CD4-positive, alpha-beta T cell treated with Interleukin-12 subunit alpha and Interleukin-12 subunit beta, for 1 hour (primary cell): ENCODE measurements at regions not wholly inside any gene's neighbourhood (a gene's known extent, or its start where the extent isn't known, plus 50 kb on each side); places are given as distances from the start of the nearest gene placed in this dataset.
"Not testable (repeated sequence)": the region's sequence is repeated elsewhere in the genome, so short reads cannot be mapped to it uniquely, and the experiment has no call there.

Experiments used
- DNase-seq: peaks from one replicate; pipeline ENCODE4 v3.0.0-alpha.2; 2020

DNA sequence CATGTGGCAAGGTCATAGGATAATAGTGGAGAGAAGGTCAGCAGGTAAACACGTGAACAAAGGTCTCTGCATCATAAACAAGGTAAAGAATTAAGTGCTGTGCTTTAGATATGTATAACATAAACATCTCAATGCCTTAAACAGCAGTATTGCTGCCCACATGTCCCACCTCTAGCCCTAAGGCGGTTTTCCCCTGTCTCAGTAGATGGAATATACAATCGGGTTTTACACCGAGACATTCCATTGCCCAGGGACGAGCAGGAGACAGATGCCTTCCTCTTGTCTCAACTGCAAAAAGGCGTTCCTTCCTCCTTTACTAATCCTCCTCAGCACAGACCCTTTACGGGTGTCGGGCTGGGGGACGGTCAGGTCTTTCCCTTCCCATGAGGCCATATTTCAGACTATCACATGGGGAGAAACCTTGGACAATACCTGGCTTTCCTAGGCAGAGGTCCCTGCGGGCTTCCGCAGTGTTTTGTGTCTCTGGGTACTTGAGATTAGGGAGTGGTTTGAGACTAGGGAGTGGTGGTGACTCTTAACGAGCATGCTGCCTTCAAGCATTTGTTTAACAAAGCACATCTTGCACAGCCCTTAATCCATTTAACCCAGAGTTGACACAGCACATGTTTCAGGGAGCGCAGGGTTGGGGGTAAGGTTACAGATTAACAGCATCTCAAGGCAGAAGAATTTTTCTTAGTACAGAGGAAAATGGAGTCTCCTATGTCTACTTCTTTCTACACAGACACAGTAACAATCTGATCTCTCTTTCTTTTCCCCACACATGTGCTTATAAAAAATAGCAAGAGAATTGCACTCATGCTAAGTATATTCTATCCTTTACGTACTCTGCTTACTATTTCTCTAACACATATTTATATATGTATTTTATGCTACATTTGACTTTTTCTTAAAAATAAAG is 347.7 kb upstream of the TMEFF2 start:
- DNase-seq: not testable (repeated sequence)

DNA sequence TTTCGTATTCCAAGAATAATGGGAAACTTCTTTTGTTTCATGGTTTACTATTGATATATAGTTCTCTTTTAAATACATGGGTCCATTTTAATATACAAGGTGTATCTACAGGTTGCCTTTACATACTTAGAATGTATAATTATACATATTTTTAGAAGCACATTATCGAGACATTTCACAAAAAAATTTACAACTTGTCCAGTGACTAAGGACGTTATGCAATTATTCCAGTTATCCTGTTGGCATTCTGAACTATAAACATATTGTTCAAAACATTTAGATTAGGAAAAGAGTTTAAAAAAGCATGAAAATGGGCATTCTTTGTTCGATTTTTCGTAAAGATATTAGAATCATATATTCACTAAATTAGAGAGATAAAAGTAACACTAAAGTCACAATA is 344.6 kb upstream of the TMEFF2 start:
- no peak for DNase-seq

DNA sequence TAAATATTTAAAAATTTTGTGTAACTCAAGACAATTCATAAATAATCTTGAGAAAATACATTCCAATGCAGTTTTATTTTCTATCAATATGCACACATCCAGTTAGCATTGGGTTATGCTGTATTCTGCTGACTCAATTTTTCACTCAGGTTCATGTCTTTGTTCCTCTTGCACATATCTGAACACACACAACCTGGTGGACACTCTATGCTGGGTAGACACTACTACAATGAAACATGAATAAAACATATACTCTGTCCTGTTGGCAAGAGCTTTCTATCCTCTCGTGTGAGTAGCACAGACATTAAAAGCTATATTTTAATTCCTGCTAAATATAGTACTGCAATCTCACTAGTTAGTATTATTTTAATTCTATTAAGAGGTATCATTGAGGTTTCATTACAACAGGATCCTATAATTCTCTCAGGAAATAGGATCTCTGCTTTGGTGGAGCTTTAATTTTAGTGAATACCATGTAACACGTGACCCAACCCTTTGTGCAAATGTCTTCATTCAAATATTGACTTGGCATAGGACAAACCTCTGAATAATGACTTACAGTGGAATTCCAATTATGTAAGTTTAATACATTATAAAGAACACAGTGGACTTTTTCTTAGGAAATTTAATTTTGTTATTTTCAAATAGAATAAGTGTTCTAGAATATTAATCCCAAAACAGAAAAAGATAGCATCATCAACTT is 342.3 kb upstream of the TMEFF2 start:
- DNase-seq: no peak

DNA sequence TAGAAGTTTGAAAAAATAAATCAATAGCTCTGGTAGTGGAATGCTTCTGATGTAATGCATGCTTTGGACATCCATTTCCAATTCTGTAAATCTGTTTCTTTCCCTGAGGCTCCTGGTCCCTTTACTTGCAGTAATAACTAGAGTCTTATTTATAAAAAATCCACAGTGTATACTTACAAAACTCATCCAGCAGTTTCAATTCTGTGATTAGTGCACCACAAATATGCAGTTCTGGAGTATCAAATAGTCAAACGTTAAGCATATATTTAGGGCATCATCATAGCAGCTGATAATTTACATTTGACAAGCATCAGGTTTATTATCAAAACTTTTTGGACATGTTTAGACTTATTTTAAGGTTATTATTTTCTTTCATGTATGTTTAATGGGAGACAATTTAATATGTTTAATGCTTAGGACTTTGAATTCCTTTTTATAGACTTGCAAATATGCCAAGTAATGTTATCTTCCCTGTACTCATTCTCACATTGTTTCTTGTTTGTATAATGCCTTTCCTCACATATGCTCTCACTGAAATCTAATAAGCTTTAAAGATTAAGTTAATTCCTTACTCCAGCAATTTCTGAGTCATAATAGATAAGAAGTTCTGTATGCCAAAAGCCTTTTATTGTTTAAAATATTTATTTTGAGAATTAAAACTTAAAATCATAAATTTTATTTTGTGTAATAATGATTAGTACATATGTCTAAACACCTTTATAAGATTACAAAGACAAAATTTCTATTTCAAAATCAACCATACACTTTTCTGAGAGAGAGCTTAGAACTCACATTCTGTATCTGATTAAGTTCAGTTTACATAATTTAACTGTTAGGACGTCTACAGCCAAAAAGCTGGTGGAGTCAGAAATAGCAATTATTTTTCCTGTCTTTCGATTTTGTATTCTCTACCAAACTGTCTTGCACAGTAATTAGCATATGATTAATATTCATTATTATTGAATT is 341.5 kb upstream of the TMEFF2 start:
- no peak for DNase-seq

DNA sequence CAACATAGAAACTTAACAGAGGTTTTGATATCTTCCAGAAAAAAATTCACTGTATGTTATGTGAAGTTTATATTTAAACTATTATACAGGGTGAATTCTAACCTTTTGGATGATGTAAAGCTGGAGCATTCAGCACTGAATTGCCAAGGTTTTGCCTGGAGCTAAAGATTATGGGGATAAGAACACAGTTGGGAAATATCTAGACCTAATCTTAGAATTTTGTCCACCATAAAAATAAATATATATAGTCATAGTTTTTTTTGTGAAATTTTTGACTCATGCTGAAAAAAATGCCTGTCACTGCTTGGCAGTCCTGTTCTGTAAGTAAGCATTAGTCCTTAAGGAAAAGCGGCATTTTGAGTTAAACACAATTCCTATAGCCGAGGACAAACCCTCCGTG is 339.3 kb upstream of the TMEFF2 start:
- no peak for DNase-seq

DNA sequence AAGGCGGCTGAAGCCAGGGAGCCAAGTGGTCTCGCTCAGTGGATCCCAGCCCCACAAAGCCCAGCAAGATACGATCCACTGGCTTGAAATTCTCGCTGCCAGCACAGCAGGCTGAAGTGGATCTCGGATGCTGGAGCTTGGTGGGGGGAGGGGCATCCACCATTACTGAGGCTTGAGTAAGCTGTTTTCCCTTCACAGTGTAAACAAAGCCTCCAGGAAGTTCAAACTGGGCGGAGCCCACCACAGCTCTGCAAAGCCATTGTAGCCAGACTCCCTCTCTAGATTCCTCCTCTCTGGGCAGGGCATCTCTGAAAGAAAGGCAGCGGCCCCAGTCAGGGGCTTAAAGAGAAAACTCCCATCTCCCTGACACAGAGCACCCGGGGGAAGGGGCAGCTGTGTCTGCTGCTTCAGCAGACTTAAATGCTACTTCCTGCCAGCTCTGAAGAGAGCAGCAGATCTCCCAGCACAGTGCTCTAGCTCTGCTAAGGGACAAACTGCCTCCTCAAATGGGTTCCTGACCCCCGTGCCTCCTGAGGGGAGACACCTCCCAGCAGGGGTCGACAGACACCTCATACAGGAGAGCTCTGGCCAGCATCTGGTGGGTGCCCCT is 330.0 kb upstream of the TMEFF2 start:
- not testable (repeated sequence) for DNase-seq

DNA sequence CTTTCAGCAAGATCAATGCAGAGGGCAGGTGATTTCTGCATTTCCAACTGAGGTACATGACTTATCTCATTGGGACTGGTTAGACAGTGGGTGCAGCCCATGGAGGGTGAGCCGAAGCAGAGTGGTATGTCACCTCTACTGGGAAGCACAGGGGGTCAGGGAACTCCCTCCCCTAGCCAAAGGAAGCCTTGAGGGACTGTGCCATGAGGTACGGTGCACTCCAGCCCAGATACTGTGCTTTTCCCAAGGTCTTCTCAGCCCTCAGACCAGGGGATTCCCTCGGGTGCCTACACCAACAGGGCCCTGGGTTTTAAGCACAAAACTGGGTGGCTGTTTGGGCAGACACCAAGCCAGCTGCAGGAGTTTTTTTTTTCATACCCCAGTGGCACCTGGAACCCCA is 329.5 kb upstream of the TMEFF2 start:
- not testable (repeated sequence) for DNase-seq

DNA sequence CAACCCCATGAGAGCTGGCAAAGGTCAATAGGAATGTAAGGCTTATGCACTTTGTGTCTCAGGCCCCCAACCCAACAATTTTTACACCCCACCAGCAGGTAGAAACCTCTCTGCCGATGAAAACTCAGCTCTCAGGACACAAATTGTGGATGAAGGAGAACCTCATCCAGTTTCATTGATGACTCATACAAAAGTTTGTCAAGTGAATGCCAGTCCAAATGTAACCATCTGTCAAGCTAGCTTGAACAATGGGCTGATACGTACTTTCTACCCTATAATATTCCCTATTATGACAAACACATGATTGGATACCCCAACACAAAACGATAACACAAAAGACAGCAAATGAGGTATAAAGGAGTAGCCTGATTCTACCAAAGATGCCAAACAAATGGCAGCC is 321.2 kb upstream of the TMEFF2 start:
- DNase-seq: no peak

DNA sequence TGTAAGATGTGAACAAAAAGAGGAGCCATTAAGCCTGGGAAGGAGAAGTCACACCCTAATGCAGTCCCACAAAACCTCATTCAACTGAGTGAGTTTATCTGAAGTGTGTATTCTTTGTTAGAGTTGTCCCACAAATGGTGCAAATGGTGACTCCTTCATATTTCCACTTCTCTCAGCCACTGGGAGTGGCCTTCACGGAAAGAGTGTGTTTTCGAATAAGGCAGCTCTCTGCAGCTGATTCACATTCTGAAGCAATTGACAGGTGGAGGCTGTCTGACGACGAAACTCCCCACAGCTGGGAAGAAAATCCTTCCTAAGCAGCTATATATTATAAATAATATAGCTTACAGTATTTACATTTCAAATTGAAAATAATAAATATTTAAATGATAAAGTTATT is 318.8 kb upstream of the TMEFF2 start:
- DNase-seq: no peak

DNA sequence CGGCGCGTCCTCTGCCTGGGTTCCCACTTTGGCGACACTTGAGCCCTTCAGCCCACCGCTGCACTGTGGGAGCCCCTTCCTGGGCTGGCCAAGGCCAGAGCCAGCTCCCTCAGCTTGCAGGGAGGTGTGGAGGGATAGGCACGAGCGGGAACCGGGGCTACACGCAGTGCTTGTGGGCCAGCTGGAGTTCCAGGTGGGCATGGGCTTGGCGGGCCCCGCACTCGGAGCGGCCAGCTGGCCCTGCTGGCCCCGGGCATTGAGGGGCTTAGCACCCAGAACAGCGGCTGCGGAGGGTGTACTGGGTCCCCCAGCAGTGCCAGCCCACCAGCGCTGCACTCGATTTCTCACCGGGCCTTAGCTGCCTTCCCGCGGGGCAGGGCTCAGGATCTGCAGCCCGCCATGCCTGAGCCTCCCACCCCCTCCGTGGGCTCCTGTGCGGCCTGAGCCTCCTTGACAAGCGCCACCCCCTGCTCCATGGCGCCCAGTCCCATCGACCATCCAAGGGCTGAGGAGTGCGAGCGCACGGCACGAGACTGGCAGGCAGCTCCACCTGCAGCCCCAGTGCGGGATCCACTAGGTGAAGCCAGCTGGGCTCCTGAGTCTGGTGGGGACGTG is 313.2 kb upstream of the TMEFF2 start:
- DNase-seq: not testable (repeated sequence)

DNA sequence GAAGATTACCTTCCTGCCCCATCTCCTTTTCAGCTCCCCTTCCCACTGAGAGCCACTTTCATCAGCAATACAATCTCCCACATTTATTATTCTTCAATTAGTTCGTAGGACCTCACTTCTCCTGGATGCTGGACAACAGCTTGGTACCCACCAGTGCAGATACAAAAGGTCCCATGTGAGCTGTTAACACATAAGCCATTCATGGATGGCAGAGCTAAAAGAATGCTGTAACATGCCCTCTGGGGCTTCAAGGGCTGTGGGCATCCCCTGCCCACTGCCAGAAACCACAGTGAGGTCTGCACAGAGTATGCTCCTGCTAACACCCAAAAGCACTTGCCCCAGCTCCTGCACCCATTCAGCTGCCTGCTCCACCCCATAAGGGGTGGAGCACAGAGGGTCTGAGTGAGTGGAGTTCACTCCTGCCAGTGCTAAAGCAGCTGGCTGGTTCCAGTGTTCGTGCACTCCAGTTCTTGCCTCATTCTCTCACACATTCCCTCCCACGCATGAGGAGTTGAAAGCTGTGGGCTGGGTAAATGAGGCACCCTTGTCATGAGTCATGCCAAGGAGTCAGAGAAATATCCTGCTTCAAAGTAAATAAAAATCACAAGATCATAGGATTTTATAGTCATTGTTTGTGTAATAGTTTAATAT is 305.9 kb upstream of the TMEFF2 start:
- no peak for DNase-seq

DNA sequence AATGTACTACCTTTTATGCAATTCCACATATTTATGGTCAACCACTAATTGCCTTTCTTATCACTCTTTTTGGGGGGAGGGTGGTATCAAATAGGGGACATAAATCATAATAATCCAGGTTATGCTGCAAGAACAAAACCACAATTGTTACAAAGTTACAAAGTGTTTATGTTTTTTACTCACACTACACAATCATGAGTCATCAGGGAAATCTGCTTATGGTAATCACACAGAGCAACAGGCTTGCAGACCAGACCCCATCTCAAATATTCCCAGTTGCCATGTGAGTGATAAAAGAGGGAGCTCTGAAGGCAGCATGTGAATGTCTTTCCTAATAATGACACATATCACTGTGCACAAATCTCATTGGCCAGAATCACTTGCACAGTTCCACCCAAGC is 304.7 kb upstream of the TMEFF2 start:
- no peak for DNase-seq

DNA sequence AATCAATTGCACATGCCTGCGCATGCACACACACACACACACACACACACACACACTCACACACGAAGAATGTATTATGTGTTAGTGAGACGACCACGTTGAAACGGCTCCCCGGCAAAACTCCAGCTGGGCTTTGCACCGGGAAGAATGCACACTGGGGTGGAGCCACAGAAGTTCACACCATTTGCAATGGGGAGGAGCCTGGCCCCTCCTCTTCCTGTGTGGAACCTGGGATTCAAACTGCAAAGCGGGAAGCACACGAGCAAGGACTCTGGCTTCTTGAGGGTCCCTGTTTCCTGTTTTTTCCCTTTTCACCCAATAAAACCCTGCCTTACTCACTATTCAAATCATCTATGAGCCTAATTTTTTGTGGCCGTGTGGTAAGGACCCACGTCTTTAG is 304.0 kb upstream of the TMEFF2 start:
- no peak for DNase-seq

DNA sequence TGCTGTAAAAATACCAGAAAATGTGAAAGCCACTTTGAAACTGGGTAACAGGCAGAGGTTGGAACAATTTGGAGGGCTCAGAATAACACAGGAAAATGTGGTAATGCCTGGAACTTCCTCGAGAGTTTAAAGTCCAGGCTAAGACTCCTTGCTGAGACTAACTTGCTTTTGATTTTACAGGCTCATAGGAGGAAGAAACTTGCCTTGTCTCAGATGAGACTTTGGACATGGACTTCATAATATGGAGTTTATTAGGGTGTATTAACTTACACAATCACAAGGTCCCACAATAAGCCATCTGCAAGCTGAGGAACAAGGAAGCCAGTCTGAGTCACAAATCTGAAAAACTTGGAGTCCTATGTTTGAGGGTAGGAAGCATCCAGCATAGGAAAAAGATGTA is 293.4 kb upstream of the TMEFF2 start:
- not testable (repeated sequence) for DNase-seq

DNA sequence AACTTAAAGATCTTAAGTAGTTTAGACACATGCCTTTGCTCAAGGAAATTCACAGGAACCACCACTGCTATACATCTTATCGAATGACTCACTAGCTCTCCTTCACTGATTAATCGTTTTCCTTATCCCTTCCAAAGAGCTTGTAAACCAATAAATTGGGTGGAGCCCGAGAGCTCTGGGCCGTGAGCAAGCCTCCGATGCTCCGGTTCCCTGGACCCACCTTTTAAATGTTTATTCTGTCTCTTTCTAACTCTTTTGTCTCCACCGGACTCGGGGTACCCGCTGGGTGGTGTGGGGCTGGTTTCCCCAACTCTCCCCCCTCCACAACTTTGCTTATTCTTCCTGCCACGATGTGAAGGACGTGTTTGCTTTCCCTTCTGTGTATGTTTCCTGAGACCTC is 292.9 kb upstream of the TMEFF2 start:
- no peak for DNase-seq

DNA sequence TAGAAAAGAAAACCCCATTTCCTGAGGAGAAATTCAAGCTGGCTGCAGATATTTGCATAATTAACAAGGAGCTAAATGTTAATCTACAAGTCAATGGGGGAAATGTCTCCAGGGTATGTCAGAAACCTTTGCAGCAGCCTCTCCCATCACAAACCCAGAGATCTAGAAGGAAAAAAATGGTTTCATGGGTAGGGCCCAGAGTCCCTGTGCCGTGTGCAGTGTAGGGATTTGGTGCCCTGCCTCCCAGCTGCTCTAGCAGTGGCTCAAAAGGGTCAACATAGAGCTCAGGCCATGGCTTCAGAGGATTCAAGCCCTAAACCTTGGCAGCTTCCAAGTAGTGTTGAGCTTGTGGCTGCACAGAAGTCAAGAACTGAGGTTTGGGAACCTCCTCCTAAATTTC is 290.2 kb upstream of the TMEFF2 start:
- no peak for DNase-seq

DNA sequence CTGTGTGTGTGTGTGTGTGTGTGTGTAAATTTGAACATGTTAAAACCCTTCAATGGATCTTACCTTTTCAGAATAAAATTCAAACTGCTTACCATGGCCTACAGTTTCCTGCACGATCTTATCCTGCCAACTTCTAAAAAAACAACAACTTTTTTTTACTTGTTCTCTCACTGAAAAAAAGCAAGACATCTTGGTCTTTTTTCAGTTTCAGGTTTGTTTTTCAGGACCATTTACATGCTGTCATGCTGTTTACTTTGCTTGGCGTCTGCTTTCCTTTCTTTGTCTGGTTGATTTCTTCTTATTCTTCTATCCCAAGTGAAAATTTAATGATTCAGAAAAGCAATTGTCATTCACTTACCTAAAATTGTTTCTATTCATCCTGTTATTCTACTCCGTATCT is 286.3 kb upstream of the TMEFF2 start:
- DNase-seq: no peak

DNA sequence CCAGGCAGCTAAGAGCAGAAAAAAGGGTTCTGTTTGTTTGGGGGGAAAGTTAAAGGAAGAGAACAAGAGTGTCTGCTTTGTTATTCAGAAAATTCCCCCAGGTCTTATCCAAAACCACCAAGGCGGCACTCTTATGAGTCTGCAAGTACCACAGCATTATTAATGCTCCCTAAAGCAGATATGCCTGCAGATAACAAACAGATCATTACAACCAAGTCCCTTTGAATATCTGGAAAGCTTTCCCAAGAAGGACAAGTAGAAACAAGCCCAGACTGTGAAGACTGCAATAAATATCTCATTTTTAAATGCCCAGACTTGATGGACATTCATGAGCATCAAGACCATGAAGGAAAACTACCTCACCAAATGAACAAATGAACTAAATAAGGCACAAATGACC is 278.6 kb upstream of the TMEFF2 start:
- no peak for DNase-seq

DNA sequence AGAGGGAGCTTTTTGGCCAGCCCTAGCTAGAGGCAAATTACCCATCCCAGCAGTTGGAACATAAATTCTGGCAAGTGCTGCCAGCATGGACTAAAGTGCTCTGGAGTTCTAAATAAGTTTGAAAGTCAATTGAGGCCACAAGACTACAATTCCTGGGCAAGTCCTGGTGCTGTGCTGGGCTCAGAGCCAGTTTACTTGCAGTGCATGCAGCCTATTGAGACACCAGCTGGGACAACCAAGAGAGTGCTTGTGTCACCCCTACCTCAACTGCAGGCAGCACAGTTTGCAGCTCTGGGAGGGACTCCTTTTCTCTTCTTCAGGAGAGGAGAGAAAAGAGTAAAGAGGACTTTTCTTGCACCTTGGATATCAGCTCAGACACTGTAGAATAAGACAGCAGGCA is 277.2 kb upstream of the TMEFF2 start:
- DNase-seq: no peak

DNA sequence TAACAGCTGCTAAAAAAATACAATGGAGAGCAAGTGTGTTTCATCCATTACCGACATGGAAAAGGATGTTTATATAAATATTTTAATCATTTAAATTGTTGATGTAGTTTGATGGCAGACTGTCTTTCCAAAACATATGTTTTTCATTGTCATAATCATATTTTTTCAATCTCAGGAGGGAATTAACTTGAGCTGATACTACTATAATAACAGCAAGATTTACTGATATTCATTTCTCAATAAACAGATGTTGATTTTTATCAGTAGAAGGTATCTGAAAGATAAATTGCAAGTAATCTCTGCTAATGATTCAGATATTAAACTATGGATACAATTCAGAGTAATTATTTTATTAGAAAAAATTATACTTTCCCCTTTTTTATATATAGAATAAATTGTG is 274.9 kb upstream of the TMEFF2 start:
- DNase-seq: no peak

DNA sequence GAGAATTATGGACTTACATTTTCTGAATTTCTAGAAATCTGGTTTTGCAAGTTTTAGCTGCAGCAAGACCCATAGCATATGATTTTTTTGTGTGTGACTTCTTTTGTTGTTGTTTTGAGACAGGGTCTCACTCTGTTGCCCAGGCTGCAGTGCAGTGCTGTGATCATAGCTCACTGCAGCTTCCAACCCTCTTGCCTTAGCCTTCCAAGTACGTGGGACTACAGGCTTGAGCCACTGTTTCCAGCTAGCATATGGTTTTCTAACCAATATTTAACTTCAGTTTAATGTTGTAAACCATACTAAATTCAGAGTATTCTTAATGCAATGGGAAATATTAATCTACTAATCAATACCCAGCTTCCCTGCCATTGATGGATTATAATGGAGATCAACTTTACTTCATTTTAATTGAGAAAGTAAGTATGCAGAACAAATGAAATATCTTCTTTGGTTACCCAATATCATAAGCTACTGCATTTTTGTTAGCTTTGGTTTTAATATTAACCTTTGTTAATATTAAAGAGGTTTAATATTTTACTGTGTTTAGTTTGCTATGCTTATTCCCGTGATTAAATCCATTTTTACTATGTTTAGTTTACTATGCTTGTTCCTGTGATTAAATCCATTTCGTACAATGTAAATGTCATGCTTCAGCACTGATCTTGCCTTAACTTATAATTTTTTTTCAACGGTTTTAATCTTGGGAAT is 273.4 kb upstream of the TMEFF2 start:
- DNase-seq: no peak
